ENCODE measurements at regions not wholly inside any gene's neighbourhood (a gene's known extent, or its start where the extent isn't known, plus 50 kb on each side); places are given as distances from the start of the nearest gene placed in this dataset.

DNA sequence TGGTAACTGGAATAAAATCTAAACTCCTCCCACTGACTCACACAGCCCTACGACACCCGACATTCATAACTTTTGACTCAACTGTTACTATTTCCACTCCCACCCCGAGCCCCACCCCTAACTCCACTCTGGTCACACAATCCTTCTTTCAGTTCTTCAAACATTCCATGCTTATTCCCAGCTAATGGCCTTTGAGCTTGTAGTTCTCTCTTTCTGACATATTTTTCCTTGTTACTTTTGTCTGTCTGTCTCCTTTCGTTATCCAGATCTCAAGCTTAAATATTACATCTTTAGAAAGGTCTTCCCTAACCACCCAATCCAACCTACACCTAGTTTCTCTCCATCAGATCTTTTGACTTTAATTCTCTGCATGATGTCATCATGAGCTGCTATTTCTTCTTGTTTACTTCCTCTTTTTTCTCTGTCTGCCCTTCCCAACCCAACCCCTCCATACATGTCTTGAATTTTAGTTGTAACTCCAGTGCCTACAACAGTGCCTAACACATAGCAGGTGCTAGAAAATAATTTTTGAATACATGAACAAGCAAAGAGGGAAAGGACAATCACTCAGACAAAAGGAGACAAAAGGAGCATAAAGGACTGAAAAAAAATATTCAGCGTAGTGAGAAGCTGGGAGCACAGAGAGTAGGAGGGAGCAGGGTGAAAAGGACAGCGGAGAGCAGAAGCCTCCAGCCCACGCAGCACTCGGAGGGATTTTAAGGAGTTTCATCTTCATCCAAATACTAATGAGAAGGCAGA is 65.2 kb upstream of the SMIM36 start:
- TF ChIP-seq, protein P1, sequence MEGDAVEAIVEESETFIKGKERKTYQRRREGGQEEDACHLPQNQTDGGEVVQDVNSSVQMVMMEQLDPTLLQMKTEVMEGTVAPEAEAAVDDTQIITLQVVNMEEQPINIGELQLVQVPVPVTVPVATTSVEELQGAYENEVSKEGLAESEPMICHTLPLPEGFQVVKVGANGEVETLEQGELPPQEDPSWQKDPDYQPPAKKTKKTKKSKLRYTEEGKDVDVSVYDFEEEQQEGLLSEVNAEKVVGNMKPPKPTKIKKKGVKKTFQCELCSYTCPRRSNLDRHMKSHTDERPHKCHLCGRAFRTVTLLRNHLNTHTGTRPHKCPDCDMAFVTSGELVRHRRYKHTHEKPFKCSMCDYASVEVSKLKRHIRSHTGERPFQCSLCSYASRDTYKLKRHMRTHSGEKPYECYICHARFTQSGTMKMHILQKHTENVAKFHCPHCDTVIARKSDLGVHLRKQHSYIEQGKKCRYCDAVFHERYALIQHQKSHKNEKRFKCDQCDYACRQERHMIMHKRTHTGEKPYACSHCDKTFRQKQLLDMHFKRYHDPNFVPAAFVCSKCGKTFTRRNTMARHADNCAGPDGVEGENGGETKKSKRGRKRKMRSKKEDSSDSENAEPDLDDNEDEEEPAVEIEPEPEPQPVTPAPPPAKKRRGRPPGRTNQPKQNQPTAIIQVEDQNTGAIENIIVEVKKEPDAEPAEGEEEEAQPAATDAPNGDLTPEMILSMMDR (IDR thresholded peaks at IDR 0.05) = no peak
- TF ChIP-seq ZFX (IDR thresholded peaks at IDR 0.05; ENCODE audit: borderline replicate concordance) = no peak
